SK-N-SH (cell line): ENCODE measurements at regions not wholly inside any gene's neighbourhood (a gene's known extent, or its start where the extent isn't known, plus 50 kb on each side); places are given as distances from the start of the nearest gene placed in this dataset.

Source experiments
- CHD2 ChIP-seq: fragments of 150-350 bp; IDR thresholded peaks from 2 replicates; pipeline ENCODE4 v1.6.1; 2018; ENCODE audit warnings: low read length; ENCODE audit not compliant: partially characterized antibody
- CTCF ChIP-seq: fragments of 200-600 bp; sonication (generic); IDR thresholded peaks from 2 replicates; pipeline ENCODE4 v1.6.1; 2017; ENCODE audit warnings: antibody characterized with exemption, mild to moderate bottlenecking, moderate library complexity
- EP300 ChIP-seq, 2 experiments: IDR thresholded peaks; 2 replicates each; pipeline versions ENCODE4 v1.4.0 to v1.6.1; 2012; ENCODE audit warnings: borderline replicate concordance in 1 of 2, low read depth in 1 of 2, low read length in 1 of 2
- MAX ChIP-seq: IDR thresholded peaks from 2 replicates; pipeline ENCODE4 v1.4.0; 2012; ENCODE audit warnings: low read depth
- NFIC ChIP-seq: IDR thresholded peaks from 2 replicates; pipeline ENCODE4 v1.4.0; 2012; ENCODE audit warnings: borderline replicate concordance
- RFX5 ChIP-seq: IDR thresholded peaks from 2 replicates; pipeline ENCODE4 v1.6.1; 2012; ENCODE audit warnings: mild to moderate bottlenecking, improper control_type of control experiment, low read length
- SMC3 ChIP-seq: IDR thresholded peaks from 2 replicates; pipeline ENCODE4 v1.6.1; 2012; ENCODE audit warnings: low read depth, low read length, improper control_type of control experiment
- TAF1 ChIP-seq: IDR thresholded peaks from 2 replicates; pipeline ENCODE4 v1.6.1; 2012; ENCODE audit warnings: low read depth, mild to moderate bottlenecking, low read length, moderate library complexity, borderline replicate concordance
- USF2 ChIP-seq: fragments of 150-350 bp; IDR thresholded peaks from 2 replicates; pipeline ENCODE4 v1.6.1; 2017; ENCODE audit warnings: antibody characterized with exemption, low read length, low read depth, borderline replicate concordance
- ZBTB33 ChIP-seq: IDR thresholded peaks from 2 replicates; pipeline ENCODE4 v1.4.0; 2012; ENCODE audit warnings: low read depth, borderline replicate concordance

- TF ChIP-seq CTCF = no peak
- TF ChIP-seq RFX5 = no peak
- no peak for TF ChIP-seq CHD2
- TF ChIP-seq ZBTB33 = no peak
- TF ChIP-seq NFIC = no peak
- TF ChIP-seq MAX = no peak
- TF ChIP-seq EP300 (IDR thresholded peaks at IDR 0.05; ENCODE audit: borderline replicate concordance in 1 of 2, low read depth in 1 of 2, low read length in 1 of 2) = no peak
- no peak for TF ChIP-seq USF2
- no peak for TF ChIP-seq SMC3
- TF ChIP-seq TAF1 = no peak
Observed at GRCh38 chr16:26644912-26645543, 421.7 kb upstream of the C16orf82 start.
